Colonic mucosa (tissue), 4 donors: ENCODE measurements at regions not wholly inside any gene's neighbourhood (a gene's known extent, or its start where the extent isn't known, plus 50 kb on each side); places are given as distances from the start of the nearest gene placed in this dataset.
A peak's percentile ranks its signal among the peaks of the same experiment; 100 is the strongest.

ENCODE experiments used
- DNase-seq: peaks from one replicate; pipeline ENCODE4 v3.0.0-alpha.2; 2020
- H3K27ac ChIP-seq: fragments of 200-600 bp; one replicate; pipeline ENCODE4 v1.8.0; 2021
- H3K27me3 ChIP-seq: fragments of 200-600 bp; one replicate; pipeline ENCODE4 v1.8.0; 2021
- H3K36me3 ChIP-seq: fragments of 200-600 bp; one replicate; pipeline ENCODE4 v1.8.0; 2021
- H3K4me1 ChIP-seq: fragments of 200-600 bp; one replicate; pipeline ENCODE4 v1.8.0; 2021; ENCODE audit warnings: mild to moderate bottlenecking
- H3K4me3 ChIP-seq: fragments of 200-600 bp; one replicate; pipeline ENCODE4 v1.8.0; 2021
- H3K9ac ChIP-seq, 2 donors: one replicate each; pipeline ENCODE4 v1.7.0; 2013; ENCODE audit warnings: control low read depth in 2 of 2, low read depth in 2 of 2, low read length in 2 of 2
- H3K9me3 ChIP-seq: fragments of 200-600 bp; one replicate; pipeline ENCODE4 v1.8.0; 2021
- intact Hi-C: fragments of 100-400 bp; cut with DNase I; formaldehyde crosslinking; loops from one replicate; pipeline ENCODE4 v1.14.1; 2022
- TF ChIP-seq, protein P1 (sequence below): fragments of 200-600 bp; IDR thresholded peaks from one replicate; pipeline ENCODE4 v1.8.0; 2022; ENCODE audit warnings: antibody characterized with exemption, mild to moderate bottlenecking
- donor health status: healthy.
- donor health status: DM: no; HTN: no; CAD: no.
- donor health status: DM: no; HTN: no; CAD: no.

DNA sequence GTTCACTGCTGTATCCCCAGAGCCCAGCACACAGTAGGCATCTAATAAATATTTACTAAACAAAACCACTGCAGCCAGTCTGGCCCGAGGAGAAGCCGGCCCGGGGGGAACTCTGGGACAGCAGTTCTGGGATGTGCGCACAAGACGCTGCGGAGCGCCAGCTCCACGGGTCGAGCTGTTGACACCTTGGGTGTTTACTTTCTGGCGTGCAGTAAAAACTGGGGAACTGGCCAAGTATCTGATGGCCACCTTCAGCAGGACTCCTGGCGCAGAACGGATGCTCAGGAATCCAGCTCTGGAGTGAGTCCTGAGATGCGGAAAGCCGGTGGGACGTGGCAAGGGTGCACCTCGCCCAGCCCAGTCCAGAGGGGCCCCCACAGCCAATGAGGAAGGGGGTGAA is 65.6 kb downstream of the NCOR2 start:
- no peaks in the 10 kb centered on the region for H3K27me3 ChIP-seq
- no peak overlapping the region for H3K27ac ChIP-seq
- TF ChIP-seq, protein P1, sequence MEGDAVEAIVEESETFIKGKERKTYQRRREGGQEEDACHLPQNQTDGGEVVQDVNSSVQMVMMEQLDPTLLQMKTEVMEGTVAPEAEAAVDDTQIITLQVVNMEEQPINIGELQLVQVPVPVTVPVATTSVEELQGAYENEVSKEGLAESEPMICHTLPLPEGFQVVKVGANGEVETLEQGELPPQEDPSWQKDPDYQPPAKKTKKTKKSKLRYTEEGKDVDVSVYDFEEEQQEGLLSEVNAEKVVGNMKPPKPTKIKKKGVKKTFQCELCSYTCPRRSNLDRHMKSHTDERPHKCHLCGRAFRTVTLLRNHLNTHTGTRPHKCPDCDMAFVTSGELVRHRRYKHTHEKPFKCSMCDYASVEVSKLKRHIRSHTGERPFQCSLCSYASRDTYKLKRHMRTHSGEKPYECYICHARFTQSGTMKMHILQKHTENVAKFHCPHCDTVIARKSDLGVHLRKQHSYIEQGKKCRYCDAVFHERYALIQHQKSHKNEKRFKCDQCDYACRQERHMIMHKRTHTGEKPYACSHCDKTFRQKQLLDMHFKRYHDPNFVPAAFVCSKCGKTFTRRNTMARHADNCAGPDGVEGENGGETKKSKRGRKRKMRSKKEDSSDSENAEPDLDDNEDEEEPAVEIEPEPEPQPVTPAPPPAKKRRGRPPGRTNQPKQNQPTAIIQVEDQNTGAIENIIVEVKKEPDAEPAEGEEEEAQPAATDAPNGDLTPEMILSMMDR = no peak
- H3K36me3 ChIP-seq = no peaks in the 10 kb centered on the region
- DNase-seq = peak; percentile 54
- H3K4me3 ChIP-seq = no peak overlapping the region
- no peaks in the 10 kb centered on the region for H3K9me3 ChIP-seq
- H3K4me1 ChIP-seq = peaks cover 11% of the 10 kb centered on the region
- H3K9ac ChIP-seq = no peak overlapping the region
- intact Hi-C loops = no loop called here

DNA sequence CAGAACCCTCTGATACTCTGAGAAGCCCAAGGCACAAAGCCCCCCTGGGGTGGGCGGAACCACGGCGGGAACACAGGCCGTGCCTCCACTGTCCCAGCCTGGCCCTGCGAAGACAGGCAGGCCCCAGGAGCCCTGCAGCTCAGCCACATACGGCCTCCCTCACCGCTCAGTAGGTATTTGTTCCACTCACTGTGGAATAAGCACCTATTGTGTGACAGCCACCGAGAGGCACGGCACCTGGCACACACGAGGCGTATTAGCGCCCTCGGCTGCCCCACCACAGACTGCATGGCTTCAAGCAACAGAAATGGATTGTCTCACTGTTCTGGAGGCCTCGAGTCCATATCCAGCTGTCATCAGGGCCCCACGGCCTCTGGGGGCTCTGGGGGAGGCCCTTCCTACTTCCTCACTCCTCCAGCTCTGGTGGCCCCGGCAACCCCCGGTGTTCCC is 66.3 kb downstream of the NCOR2 start:
- Histone ChIP-seq H3K36me3 (no peaks in the 10 kb centered on the region), H3K9ac (no peak overlapping the region), H3K27me3 (no peaks in the 10 kb centered on the region), H3K27ac (no peak overlapping the region), H3K4me3 (no peak overlapping the region), H3K4me1 (peaks cover 7% of the 10 kb centered on the region), H3K9me3 (no peaks in the 10 kb centered on the region)
- intact Hi-C loops = no loop called here
- TF ChIP-seq, protein P1 = no peak
- no peak for DNase-seq

DNA sequence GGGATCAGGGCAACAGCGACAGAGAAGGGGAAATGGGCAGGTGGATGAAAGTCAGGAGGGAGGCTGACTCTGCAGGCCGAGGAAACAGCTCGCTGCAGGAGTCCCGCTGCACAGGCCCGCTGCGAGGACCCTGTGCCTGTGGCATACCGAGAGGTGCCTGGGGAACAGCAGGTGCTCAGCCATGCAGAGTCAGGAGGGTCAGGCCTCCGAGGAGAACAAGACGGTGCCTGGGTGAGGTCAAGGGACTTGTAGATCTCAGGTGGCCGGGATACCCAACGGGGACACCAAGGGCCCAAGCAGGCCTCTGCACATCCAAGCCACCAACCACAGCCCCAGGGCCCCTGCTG is 67.5 kb downstream of the NCOR2 start:
- Histone ChIP-seq H3K27ac (no peak overlapping the region), H3K9me3 (no peaks in the 10 kb centered on the region), H3K36me3 (no peaks in the 10 kb centered on the region), H3K27me3 (no peaks in the 10 kb centered on the region), H3K9ac (no peak overlapping the region), H3K4me3 (no peak overlapping the region), H3K4me1 (peaks cover 7% of the 10 kb centered on the region)
- intact Hi-C loops = no loop called here
- no peak for DNase-seq
- TF ChIP-seq, protein P1 = no peak

DNA sequence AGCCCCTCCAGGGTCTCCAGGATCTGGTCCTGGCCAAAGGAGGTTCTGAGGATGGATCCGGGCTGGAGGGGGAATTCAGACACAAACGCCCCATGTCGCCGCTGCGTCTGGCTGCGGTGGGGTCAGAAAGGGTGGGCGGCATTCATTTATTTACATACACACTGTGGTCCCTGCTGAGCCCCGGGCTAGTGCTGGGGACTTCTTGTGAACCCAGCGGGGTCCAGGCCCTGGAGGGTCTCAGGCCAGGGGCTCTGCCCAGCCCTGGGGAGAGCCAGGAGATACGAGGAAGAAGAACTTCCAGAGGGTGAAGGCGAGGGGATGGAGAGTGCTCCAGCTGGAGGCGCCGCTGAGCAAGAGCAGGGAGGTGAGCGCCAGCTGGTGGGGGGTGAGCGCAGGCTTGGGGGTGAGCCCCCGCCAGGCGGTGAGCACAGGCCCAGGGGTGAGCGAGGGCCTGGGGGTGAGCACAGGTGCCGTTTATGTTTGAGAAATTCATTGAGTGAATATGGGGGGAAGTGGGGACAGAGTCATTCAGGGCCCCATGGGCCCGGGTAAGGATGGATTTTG is 68.1 kb downstream of the NCOR2 start:
- H3K27ac ChIP-seq = peak overlapping the region; percentile 36
- no peak overlapping the region for H3K4me3 ChIP-seq
- peaks cover 7% of the 10 kb centered on the region for H3K4me1 ChIP-seq
- TF ChIP-seq, protein P1 = no peak
- intact Hi-C loops = no loop called here
- no peaks in the 10 kb centered on the region for H3K9me3 ChIP-seq
- no peak for DNase-seq
- H3K36me3 ChIP-seq = no peaks in the 10 kb centered on the region
- H3K9ac ChIP-seq = no peak overlapping the region
- H3K27me3 ChIP-seq = no peaks in the 10 kb centered on the region

DNA sequence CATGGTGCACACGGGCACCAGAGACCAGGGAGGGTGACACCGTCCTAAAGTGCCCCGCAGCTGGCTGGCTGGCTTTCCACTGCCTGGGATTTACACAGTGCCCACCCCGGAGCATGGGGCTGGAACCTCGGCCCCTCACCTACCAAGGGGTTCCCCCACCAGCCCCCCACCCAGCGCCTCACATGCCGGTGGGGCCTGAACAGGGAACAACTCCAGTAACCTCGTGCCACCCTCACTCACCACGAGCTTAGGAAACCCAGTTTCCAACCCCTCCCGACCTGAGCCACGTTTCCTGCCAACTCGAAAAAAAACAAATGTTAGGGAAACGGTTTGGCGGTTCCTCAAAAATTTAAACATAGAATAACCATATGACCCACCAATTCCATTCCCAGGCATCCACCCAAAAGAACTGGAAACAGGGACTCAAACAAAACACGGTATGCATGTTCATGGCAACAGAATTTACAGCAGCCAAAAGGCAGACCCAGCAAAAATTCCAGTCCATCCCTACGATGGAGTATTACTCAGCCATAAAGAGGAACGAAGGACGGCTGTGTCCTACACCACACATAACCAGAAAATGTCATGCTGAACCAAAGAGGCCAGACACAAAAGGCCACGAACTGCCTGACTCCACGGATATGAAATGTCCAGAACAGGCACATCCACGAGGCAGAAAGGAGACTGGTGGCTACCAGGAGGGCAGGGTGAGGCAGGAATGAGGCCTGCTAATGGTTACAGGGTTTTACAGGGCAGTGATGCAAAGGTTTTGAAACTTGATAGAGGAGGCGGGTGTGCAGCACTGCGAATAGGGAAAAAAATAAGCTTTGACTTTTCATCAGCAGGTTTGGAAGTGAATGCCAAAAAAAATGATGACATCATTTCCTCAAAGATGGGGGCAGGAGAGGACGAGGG is 68.9 kb downstream of the NCOR2 start:
- H3K27me3 ChIP-seq = no peaks in the 10 kb centered on the region
- TF ChIP-seq, protein P1 = no peak
- peaks cover 7% of the 10 kb centered on the region for H3K4me1 ChIP-seq
- intact Hi-C loops = no loop called here
- peak overlapping the region in 1 of 2 donors; percentile 40 for H3K9ac ChIP-seq
- no peak for DNase-seq
- no peak overlapping the region for H3K4me3 ChIP-seq
- H3K9me3 ChIP-seq = no peaks in the 10 kb centered on the region
- peak overlapping the region; percentile 36 for H3K27ac ChIP-seq
- no peaks in the 10 kb centered on the region for H3K36me3 ChIP-seq
